Stimulated activated CD8-positive, alpha-beta memory T cell treated with anti-CD3 and anti-CD28 coated beads, Interleukin-15, amount 100 ng/mL, for 48 hours (primary cell): ENCODE measurements at regions not wholly inside any gene's neighbourhood (a gene's known extent, or its start where the extent isn't known, plus 50 kb on each side); places are given as distances from the start of the nearest gene placed in this dataset.

ENCODE experiments used
- DNase-seq, 2 donors: peaks; one replicate each; pipeline ENCODE4 v3.0.0-alpha.2; 2020; ENCODE audit warnings: low read depth in 2 of 2

GRCh38 chr12:65597527-65597926 lies 226.8 kb upstream of the HMGA2 start:
- no peak for DNase-seq

- DNase-seq = no peak
Observed at GRCh38 chr12:65598688-65599087, 225.6 kb upstream of the HMGA2 start.

GRCh38 chr12:65602253-65602609 lies 222.1 kb upstream of the HMGA2 start:
- no peak for DNase-seq

- DNase-seq = peak; percentile 5 to 6
Observed at GRCh38 chr12:65602610-65603295, 221.5 kb upstream of the HMGA2 start.

- DNase-seq = no peak
Observed at GRCh38 chr12:65603438-65604351, 220.6 kb upstream of the HMGA2 start.

GRCh38 chr12:65605019-65605418 lies 219.3 kb upstream of the HMGA2 start:
- no peak for DNase-seq

- no peak for DNase-seq
Observed at GRCh38 chr12:65606008-65606766, 218.1 kb upstream of the HMGA2 start.

- DNase-seq = no peak
Observed at GRCh38 chr12:65607401-65607841, 216.9 kb upstream of the HMGA2 start.

- DNase-seq = no peak
Observed at GRCh38 chr12:65608319-65608916, 215.9 kb upstream of the HMGA2 start.

GRCh38 chr12:65609359-65609771 lies 214.9 kb upstream of the HMGA2 start:
- DNase-seq = no peak

GRCh38 chr12:65611396-65611795 lies 212.9 kb upstream of the HMGA2 start:
- no peak for DNase-seq

GRCh38 chr12:65612440-65612839 lies 211.8 kb upstream of the HMGA2 start:
- no peak for DNase-seq

GRCh38 chr12:65613692-65614091 lies 210.6 kb upstream of the HMGA2 start:
- no peak for DNase-seq

- DNase-seq = no peak
Observed at GRCh38 chr12:65614259-65614889, 209.9 kb upstream of the HMGA2 start.

- no peak for DNase-seq
Observed at GRCh38 chr12:65615118-65615517, 209.2 kb upstream of the HMGA2 start.

GRCh38 chr12:65616022-65616421 lies 208.3 kb upstream of the HMGA2 start:
- no peak for DNase-seq

GRCh38 chr12:65618588-65618987 lies 205.7 kb upstream of the HMGA2 start:
- DNase-seq = no peak

GRCh38 chr12:65619018-65619417 lies 205.3 kb upstream of the HMGA2 start:
- DNase-seq = no peak

GRCh38 chr12:65620046-65620445 lies 204.2 kb upstream of the HMGA2 start:
- no peak for DNase-seq

- DNase-seq = no peak
Observed at GRCh38 chr12:65622056-65622455, 202.2 kb upstream of the HMGA2 start.

- no peak for DNase-seq
Observed at GRCh38 chr12:65623507-65623906, 200.8 kb upstream of the HMGA2 start.
